GM18861 (cell line): ENCODE measurements at regions not wholly inside any gene's neighbourhood (a gene's known extent, or its start where the extent isn't known, plus 50 kb on each side); places are given as distances from the start of the nearest gene placed in this dataset.

Experiments
- ATAC-seq: cut with Tn5 transposase; IDR thresholded peaks from one replicate; pipeline ENCODE4 v1.9.1; 2021; ENCODE audit not compliant: unreplicated experiment

- ATAC-seq, result no peak
Observed at GRCh38 chr6:93970684-93971083, 551.3 kb upstream of the EPHA7 start.

- no peak for ATAC-seq
Observed at GRCh38 chr6:93968126-93968525, 548.8 kb upstream of the EPHA7 start.

- no peak for ATAC-seq
Observed at GRCh38 chr6:93964926-93965325, 545.6 kb upstream of the EPHA7 start.

GRCh38 chr6:93964321-93964720, 545.0 kb upstream of the EPHA7 start:
- no peak for ATAC-seq

- no peak for ATAC-seq
Observed at GRCh38 chr6:93962566-93962965, 543.2 kb upstream of the EPHA7 start.

- no peak for ATAC-seq
Observed at GRCh38 chr6:93954584-93954983, 535.2 kb upstream of the EPHA7 start.

- ATAC-seq, result no peak
Observed at GRCh38 chr6:93943661-93944060, 524.3 kb upstream of the EPHA7 start.

GRCh38 chr6:93940381-93940780, 521.0 kb upstream of the EPHA7 start:
- no peak for ATAC-seq

- ATAC-seq, result no peak
Observed at GRCh38 chr6:93932175-93932574, 512.8 kb upstream of the EPHA7 start.

GRCh38 chr6:93927731-93928130, 508.4 kb upstream of the EPHA7 start:
- no peak for ATAC-seq

- ATAC-seq, result no peak
Observed at GRCh38 chr6:93919365-93919764, 500.0 kb upstream of the EPHA7 start.

GRCh38 chr6:93918258-93918657, 498.9 kb upstream of the EPHA7 start:
- no peak for ATAC-seq

- no peak for ATAC-seq
Observed at GRCh38 chr6:93917216-93917615, 497.9 kb upstream of the EPHA7 start.

- no peak for ATAC-seq
Observed at GRCh38 chr6:93916716-93917115, 497.4 kb upstream of the EPHA7 start.

- no peak for ATAC-seq
Observed at GRCh38 chr6:93915961-93916360, 496.6 kb upstream of the EPHA7 start.

GRCh38 chr6:93902517-93902916, 483.2 kb upstream of the EPHA7 start:
- no peak for ATAC-seq

- no peak for ATAC-seq
Observed at GRCh38 chr6:93900142-93900541, 480.8 kb upstream of the EPHA7 start.

GRCh38 chr6:93896081-93896480, 476.7 kb upstream of the EPHA7 start:
- no peak for ATAC-seq

GRCh38 chr6:93894521-93894920, 475.2 kb upstream of the EPHA7 start:
- ATAC-seq, result no peak

- no peak for ATAC-seq
Observed at GRCh38 chr6:93889713-93890112, 470.4 kb upstream of the EPHA7 start.

- no peak for ATAC-seq
Observed at GRCh38 chr6:93886416-93886815, 467.1 kb upstream of the EPHA7 start.

GRCh38 chr6:93859971-93860370, 440.6 kb upstream of the EPHA7 start:
- no peak for ATAC-seq

- ATAC-seq, result no peak
Observed at GRCh38 chr6:93858213-93858612, 438.9 kb upstream of the EPHA7 start.

- no peak for ATAC-seq
Observed at GRCh38 chr6:93849857-93850256, 430.5 kb upstream of the EPHA7 start.
